GM11168 (cell line): ENCODE measurements at regions not wholly inside any gene's neighbourhood (a gene's known extent, or its start where the extent isn't known, plus 50 kb on each side); places are given as distances from the start of the nearest gene placed in this dataset.

Experiments used
- in situ Hi-C: fragments of 300-500 bp; cut with MboI; formaldehyde crosslinking; loops from one replicate; pipeline ENCODE4 v1.12.0; 2022; ENCODE audit warnings: low sequenced_read_pairs; ENCODE audit not compliant: unreplicated experiment

DNA sequence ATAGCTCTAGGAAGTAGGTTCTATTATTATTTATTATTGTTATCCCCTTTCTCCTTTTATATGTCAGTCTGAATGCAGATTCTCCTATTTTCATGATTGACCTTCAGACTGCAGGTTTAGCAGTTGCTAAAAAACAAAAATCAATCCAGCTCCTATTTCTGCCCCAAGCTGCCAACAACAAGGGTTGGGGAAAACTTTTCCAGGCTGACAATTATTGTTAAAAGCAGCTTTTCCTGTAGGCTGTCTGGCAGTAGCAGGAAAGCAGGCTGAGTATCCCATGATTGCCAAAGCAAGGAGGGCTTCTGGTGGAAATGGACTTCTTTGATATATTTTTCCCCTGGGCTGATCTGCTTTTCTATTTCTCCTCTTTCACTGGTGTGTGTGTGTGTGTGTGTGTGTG, 78.0 kb upstream of the CTLA4 start:
- in situ Hi-C loops: no loop called here

DNA sequence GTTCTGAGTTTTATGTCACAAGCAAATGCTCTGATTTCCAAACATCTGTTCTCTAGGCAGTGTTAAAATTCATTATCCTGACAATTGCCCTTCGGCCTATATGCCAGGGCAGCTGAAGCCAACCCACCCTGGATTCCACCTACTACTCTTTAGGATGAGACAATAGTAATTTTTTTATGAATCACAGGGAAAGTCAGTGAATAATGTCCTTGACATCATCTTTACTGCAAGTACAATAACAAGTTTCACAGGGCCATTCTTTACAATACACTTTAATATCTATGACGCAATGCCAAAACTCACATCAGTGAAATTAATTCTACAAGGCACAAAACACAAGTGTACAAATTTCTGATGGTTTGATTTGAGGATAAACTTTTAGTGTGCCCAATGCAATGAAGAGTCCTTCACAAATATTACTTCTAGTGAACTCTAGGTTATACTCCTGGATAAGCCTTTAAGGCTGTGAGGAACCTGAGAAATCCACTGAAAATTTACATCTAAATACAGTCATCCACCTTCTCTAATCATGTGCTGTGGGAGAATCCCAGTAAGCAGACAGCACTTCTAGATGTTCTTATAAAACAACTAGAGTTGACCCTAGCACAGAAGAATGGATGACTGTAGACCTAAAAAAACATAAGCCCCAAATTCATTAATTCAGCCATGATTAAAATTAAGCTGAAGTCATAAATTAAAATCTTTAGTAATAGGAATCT, 77.3 kb upstream of the CTLA4 start:
- in situ Hi-C loops: no loop called here

DNA sequence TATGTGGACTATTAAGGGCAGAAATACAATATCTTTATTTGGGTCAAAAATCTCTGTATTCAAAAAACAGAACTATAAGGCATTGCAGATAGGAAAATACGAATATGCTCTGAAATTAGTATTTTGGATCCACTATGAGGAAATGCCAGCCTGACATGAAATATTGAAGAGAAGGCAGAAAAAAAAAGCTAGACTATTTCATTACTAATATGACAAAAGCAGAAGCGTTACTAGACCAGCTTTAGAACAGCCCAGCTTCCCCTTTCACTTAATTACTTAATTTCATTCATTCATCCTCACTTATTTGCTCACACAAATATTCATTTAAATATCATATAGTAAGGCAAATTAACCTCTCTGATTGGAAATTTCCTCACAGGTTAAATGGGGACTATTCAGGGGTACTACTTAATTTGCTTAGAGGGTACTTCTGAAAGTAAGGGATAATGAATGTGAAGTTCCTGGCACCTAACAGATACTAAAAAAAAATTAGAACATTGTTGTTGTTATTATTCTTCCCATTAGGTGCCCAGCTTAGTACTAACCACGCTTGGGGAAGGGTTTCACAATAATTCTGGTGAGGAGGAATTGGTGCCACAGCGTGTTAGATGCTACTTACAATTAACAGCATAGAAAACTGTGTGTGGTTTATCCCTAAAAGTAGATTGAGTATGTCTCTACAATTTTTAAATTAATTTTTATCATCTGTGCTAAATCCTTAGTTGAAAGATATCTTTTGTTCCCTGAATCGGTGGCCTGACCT, 71.1 kb upstream of the CTLA4 start:
- in situ Hi-C loops: no loop called here

DNA sequence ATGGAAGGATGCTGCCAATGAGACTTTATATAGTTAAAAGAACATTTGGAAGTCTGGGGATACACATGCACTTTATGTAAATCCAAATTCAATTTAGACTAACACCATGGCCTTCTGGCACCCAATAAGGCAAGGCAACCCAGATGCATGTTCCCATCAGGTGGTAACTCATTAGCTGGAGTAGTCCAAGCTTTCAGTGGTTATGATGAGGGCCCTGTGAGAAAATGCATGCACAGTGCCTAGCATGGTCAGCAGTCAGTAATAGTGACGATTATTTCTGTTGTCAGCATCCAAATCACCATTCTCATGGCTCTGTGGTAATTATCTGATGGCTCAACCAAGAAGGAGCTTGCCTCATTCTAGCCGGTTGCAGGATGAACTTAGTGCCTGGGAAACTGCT, 70.3 kb upstream of the CTLA4 start:
- in situ Hi-C loops: no loop called here

DNA sequence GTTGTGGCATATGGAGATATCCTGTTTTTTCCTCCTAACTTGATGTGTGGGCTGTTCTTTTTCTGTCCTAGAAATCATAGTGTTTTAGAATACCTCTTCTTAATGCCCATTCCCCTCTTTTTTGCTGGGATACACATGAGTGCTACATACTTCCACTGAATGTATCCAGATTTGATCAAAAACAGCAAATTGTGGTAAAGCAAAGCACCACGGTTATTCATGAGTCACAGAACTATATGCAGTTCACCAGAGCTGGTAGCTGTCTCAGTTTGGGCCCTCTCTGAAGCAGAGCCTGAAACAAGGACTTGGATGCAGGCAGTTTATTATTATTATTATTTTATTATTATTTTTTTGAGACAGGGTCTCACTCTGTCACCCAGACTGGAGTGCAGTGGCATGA, 69.9 kb upstream of the CTLA4 start:
- in situ Hi-C loops: no loop called here

DNA sequence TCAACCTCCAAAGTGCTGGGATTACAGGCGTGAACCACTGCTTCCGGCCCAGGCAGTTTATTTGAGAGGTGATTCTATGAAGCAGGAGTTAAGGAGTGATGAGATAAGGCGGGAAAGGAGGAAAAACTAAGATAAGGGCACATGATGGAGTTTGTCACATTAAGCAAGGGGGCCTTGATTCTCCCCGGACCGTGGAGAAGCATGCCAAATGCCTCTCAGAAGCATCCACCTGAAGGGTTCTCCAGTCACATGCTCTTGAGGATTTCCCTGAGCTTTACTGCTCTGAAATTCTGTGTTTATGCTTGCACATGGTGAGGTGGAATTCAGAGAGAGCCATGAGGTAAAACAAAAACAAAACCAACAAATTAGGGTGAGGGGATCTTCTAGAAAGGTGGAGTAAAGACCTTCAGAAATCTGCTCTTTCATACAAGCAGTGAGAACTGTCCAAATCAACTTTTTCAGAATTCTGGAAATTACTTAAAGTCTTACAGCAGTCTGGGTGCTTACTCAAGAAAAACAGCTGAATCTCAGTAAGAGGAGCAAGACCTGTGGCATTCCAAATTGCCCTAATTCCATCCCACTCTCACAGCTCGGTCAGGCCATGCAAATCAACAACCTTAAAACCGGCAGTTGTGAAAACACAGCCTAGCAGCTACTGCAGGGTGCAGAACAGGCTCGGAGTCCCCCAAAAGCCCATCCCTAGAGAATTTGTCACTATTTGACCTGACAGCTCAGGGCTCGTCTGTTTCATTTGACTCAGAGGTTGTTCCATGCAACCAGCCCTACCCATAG, 69.1 kb upstream of the CTLA4 start:
- in situ Hi-C loops: no loop called here

DNA sequence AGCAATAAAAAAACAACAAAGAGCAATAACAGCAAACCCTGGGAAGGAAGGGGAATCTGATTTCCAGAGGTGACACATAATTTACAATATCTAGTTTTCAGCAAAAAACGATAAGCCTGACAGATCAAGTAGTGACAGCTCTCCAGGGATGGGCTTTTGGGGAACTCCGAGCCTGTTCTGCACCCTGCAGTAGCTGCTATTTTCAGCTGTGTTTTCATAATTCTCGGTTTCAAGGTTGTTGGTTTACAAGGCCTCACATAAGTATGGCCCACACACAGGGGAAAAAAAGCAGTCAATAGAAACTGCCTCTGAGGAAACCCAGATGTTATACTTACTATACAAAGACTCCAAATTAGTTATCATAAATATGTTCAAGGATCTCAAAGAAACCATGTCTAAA, 67.7 kb upstream of the CTLA4 start:
- in situ Hi-C loops: no loop called here

DNA sequence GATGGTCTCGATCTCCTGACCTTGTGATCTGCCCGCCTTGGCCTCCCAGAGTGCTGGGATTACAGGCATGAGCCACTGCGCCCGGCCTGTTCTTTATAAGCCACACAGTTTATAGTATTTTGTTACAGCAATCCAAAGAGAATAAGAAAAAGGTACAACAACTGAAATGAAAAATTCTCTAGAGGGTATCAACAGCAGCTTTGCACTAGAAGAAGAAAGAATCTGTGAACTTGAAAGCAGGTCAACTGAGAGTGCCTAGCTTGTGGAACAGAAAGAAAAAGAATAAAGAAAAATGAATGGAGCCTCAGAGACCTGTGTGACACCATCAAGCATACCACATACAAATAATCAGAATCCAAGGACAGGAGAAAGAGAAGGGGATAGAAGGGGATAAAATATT, 66.8 kb upstream of the CTLA4 start:
- in situ Hi-C loops: no loop called here

DNA sequence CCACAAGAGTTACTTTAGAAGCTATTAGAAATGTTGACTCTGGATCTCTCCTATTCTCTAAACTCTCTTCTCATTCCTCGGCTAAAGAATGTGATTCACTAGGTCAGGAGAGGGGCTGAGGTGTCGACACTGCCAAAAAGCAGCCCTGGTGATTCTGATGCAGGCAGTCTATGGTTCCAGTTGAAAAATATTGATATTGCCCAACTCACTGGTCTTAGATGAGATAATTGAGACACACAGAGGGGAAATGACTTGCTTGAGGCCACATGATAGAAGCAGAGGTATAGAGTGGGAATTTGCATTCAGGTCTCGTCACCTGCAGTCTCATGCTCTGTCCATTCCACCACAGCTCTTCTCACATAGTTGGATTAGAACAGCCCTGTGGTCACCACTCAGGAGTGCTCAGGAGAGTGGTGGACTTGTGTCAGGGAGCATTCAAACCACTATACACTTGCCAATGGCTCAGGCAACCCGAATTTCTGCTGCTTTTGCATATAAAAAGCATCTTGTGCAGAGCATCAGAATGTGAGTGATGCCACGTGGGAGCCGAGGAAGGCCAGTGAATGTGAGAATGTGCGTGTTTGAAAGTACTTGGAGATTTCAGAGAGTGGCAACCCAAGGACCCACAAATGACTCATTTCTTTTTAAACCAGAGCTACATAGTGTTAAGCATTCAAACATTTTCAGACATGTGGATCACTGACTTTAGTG, 65.1 kb upstream of the CTLA4 start:
- in situ Hi-C loops: no loop called here

DNA sequence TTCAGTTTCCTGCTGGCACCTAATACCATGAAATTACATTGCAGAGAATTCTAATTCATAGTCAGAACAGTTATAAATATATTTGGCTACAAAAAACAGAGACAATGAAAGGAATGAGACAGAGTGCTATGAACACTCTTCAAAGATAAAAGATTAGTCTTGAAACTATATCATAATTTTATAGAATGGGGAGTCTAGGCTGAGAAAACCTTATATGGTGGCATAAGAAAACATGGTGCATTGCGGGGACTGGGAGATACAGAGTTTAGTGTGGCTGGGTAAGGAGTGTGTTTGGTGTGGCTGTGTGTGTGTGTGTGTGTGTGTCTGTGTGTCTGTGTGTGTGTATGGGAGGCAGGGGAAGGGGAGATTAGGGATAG, 64.5 kb upstream of the CTLA4 start:
- in situ Hi-C loops: no loop called here

DNA sequence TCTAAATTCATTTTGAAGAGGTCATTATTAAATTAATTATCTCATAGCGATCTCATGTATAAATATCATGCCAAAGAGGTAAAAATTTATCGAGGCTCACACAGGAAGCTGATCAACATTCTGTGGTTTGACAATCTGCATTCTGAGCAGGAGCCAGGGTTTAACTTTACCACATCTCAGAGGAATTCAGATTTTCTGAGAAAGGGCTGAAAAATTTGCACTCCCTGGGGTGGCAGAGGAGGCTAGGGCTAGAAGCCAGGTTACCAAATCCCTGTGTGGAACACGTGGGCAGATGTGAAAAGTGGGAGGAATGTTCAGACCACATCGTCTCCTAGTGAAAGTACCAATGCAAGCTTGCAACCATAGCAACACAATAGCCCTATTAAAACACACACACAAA, 63.5 kb upstream of the CTLA4 start:
- in situ Hi-C loops: no loop called here

DNA sequence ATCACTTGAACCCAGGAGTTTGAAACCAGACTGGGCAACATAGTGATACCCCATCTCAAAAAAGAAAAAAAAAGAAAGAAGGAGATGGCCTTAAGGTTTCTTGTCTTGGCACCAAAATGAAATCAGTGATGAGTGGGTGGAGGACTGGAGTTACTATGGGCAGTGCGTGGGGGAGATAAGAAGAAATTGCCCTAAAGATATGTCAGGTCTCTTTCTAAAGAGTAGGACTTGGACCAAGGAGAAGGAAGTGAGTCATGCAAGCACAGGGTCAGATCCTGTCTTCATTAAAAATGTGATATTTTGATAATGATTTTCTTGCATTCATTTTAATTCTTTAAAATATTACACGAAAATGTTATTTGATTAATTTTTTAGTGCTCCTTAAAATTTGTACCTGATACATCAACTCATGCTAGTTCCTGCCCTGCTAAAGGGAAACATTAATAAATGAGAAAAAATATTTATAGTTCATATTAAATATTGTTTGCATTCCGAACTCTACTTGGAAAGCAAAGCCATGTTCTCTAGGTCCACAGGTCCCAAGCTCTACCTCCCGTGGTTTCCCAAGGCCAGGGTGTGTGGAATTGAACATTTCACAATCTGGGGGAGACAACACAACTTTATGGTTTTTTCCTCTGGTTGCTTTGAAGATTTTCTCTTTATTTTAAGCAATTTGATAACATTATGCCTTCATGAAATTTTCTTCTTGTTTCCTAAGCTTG, 62.6 kb upstream of the CTLA4 start:
- in situ Hi-C loops: no loop called here

DNA sequence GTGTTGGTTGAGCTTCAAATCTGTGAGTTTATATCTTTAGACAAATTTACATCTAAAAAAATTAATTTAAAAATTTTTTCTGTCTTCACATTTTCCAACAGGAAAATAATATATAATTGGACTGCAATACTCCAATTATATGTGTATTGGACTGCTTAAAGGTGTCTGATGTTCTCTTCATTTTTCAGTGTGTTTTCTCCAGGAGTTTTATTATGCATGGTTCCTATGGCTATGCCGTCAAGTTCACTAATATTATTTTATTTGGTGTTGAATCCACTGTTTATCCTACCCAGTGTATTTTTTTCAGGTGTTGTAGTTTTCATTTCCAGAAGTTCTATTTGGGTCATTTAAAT, 62.1 kb upstream of the CTLA4 start:
- in situ Hi-C loops: no loop called here

DNA sequence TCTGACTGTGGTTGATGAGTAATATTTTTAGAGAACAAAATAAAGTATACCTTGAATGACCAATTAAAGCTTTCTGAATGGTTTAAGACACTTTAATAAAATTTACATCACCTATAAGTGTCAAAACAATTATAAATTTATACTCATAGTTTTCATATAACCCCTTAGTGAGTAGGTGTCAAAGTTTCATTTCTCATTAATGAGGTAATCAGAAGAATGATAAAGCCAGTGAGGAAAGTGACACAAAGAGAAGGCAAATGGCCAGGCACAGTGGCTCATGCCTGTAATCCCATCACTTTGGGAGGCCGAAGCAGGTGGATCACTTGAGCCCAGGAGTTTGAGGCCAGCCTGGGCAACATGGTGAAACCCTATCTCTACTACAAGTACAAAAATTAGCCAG, 60.8 kb upstream of the CTLA4 start:
- in situ Hi-C loops: no loop called here

DNA sequence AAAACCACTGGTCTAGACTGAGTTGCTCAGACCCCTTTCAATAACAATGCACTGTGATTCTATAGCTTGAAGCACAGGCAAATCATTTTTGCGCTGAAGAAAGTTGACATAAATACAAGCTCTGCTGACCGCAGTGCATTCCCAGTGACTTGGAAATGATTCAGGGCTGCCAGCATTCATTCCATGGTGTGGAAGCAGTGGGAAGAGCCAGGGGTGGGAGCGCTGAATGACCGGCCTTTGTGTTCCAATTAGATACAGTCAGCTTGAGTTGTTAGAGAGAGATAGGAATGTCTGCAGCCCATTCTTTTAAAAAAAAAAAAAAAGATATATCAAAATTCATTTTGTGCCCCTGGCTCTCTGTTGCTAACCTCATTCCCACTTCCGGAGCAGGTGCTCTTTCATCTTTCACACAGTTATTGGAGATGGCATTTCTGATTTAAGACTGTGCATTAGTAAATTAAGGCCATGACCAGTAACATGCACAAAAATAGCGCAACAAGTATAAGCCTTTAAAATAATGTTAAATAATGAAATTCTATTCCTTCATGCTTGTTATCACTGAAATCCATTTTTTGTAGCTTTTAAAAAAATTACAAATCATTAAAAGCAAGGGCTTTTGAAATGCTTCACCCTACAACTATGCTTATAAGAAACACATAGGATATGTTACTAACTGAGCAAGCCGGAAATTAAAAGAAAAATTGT, 59.4 kb upstream of the CTLA4 start:
- in situ Hi-C loops: no loop called here

DNA sequence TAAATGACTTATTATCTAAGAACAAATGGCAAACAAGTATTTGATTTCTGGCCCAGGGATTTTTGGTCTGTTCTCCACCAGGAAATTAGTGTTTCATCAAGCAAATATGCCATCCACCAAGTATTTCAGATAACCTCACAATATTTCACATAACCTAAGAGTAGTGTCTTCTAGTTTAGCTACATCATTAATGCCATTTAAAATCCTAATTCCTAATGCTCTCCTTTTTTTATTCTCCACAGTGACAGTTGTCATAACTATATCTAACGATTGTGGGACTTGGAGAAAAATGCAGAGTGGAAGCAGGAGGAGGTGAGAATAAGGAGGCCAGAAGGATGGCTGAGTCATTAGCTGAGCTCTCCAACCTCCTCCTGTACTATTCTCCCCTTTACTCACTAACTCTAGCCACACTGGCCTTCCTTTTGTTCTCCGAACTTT, 58.5 kb upstream of the CTLA4 start:
- in situ Hi-C loops: no loop called here

DNA sequence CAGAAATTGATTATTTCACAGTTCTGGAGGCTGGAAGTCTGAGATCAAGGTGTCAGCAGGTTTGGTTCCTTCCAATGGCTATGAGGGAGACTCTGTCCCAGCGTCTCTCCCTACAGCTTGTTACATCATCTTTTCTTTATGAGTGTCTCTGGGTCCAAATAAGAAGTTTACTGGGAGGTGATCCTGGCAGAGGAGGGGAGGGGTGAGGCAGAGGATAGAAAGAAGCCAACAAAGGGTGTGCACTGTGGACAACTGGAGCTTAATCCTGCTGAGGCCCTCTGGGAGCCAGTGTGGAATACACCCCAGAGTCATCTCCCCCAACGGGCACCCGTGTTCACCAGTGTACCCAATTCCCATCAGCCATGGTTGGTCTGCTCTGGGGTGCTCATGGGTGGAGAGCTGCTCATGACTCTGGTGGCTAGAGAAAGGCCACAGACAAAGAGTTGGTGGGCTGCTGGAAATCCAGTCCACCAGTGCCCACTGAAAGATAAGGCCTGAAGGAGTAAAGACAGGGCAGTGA, 57.5 kb upstream of the CTLA4 start:
- in situ Hi-C loops: loop anchor here (5.0 kb wide), 1 partner anchor 328 kb away; no protein-coding TSS in a partner anchor

DNA sequence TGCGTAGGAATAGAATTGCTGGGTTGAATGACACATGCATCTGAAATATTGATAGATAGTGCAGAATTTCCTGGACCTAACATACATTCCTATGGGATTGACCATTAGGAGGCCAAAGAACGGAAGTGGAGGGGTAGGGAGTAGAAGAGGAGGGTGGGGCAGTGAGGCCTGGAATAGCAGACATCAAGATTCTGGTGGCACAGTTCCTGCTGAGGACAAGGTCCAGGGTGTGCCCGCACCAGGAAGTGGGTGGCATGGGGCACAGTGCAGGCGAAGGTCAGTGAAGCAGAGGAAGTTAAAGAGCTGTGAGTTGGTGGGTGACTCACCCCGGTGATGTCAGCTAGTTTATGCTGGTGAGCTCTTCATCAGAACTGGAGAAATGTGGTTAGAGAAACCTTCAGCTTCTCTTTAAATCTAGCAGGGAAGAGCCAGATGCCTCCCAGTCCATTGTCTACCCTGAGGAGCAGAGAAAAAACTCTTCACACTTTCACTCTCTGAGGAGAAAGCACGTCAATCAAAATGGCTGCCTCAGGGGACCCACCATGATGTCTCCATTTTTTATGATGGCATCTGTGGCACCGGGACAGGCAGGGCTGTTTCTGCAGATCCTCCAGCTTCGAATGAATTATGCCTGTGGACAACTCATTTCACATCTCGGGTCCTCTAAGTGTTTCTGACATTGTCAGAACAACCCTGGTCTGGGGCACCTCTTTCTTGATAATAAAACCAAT, 55.9 kb upstream of the CTLA4 start:
- in situ Hi-C loops: loop anchor here (5.0 kb wide), 1 partner anchor 329 kb away; no protein-coding TSS in a partner anchor
